Fibroblast of lung (primary cell): ENCODE measurements at regions not wholly inside any gene's neighbourhood (a gene's known extent, or its start where the extent isn't known, plus 50 kb on each side); places are given as distances from the start of the nearest gene placed in this dataset.

Experiments
- EZH2 ChIP-seq: IDR thresholded peaks from 2 replicates; pipeline ENCODE4 v1.5.1; 2012; ENCODE audit warnings: low read length, control low read depth, mild to moderate bottlenecking; ENCODE audit errors: missing control alignments
- TF ChIP-seq, protein P1 (sequence below), 2 donors: IDR thresholded peaks in 1 of 2; conservative IDR thresholded peaks in 1 of 2; 1 replicate in 1 of 2; 2 replicates in 1 of 2; pipeline ENCODE4 v1.5.1; 2011 to 2012; ENCODE audit warnings: low read length in 2 of 2, control low read depth in 1 of 2, inconsistent platforms in 1 of 2, low read depth in 1 of 2, mild to moderate bottlenecking in 1 of 2

DNA sequence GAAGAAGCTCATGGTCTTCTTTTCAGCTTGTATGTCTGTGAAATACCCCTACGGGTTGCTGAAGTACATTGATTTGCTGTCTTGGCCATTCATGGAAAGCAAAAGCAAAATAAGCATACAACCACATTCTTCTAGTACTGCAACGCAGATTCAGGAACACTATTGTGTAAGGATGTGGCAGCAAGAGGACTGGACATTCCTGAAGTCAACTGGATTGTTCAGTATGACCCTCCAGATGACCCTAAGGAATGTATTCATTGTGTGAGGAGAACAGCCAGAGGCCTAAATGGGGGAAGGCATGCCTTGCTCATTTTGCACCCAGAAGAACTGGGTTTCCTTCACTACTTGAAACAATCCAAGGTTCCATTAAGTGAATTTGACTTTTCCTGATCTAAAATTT lies 133.4 kb upstream of the ANKRD1 start:
- TF ChIP-seq, protein P1, sequence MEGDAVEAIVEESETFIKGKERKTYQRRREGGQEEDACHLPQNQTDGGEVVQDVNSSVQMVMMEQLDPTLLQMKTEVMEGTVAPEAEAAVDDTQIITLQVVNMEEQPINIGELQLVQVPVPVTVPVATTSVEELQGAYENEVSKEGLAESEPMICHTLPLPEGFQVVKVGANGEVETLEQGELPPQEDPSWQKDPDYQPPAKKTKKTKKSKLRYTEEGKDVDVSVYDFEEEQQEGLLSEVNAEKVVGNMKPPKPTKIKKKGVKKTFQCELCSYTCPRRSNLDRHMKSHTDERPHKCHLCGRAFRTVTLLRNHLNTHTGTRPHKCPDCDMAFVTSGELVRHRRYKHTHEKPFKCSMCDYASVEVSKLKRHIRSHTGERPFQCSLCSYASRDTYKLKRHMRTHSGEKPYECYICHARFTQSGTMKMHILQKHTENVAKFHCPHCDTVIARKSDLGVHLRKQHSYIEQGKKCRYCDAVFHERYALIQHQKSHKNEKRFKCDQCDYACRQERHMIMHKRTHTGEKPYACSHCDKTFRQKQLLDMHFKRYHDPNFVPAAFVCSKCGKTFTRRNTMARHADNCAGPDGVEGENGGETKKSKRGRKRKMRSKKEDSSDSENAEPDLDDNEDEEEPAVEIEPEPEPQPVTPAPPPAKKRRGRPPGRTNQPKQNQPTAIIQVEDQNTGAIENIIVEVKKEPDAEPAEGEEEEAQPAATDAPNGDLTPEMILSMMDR (conservative IDR thresholded peaks at IDR 0.05 in 1 of 2, IDR thresholded peaks at IDR 0.05 in 1 of 2; ENCODE audit: low read depth in 1 of 2, low read length in 2 of 2), result no peak
- TF ChIP-seq EZH2, result no peak
